ENCODE measurements at regions not wholly inside any gene's neighbourhood (a gene's known extent, or its start where the extent isn't known, plus 50 kb on each side); places are given as distances from the start of the nearest gene placed in this dataset.

DNA sequence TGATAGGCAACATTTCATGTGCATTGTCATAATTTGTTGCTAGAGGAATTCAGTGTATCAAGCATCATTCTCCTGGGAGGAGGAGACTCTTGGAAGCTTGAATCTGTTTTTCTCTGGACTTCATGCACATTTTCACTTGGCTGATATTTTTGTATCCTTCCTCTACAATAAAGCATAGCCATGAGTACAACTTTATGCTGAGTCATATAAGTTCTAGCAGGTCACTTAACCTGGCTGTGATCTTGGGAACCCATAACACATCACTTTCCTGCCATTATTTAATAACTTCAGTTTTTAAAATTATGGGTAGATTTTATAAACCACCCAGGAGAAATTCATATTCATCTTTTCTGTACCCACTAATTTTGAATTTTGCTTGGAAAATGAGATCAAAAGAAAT is 203.0 kb upstream of the CD96 start:
- Histone ChIP-seq H3K27me3 (no peaks in the 10 kb centered on the region), H3K4me3 (no peak overlapping the region), H3K27ac (no peak overlapping the region), H3K4me1 (no peaks in the 10 kb centered on the region), H3K36me3 (replicated peaks in 1 of 2; ENCODE audit: insufficient read depth in 1 of 2, low read depth in 2 of 2) (no peaks in the 10 kb centered on the region), H3K9me3 (no peaks in the 10 kb centered on the region)
- TF ChIP-seq POLR2A (IDR thresholded peaks at IDR 0.05) = no peak
- TF ChIP-seq, protein P1, sequence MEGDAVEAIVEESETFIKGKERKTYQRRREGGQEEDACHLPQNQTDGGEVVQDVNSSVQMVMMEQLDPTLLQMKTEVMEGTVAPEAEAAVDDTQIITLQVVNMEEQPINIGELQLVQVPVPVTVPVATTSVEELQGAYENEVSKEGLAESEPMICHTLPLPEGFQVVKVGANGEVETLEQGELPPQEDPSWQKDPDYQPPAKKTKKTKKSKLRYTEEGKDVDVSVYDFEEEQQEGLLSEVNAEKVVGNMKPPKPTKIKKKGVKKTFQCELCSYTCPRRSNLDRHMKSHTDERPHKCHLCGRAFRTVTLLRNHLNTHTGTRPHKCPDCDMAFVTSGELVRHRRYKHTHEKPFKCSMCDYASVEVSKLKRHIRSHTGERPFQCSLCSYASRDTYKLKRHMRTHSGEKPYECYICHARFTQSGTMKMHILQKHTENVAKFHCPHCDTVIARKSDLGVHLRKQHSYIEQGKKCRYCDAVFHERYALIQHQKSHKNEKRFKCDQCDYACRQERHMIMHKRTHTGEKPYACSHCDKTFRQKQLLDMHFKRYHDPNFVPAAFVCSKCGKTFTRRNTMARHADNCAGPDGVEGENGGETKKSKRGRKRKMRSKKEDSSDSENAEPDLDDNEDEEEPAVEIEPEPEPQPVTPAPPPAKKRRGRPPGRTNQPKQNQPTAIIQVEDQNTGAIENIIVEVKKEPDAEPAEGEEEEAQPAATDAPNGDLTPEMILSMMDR (IDR thresholded peaks at IDR 0.05) = no peak
- intact Hi-C loops (cut with DNase I) = no loop called here
- ATAC-seq (no peak), DNase-seq (no peak)

DNA sequence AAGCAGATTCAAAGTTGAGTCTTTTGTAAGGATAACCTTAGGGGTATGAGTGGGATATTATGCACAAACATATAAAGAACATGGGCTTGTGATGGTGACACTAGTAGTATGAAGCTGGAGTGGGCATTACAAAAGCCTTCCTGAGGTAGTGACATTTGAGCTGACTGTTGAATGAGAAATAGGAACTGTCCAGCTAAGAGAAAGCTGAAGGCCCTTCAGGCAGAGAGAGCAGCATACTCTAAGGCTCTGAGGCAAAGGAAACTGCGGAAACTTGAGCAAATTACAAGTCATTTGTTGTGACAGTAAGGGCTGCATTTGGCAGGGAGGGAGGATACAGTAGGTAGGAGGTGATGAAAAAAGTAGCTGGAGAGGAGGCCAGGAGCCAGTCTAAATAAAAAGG is 190.7 kb upstream of the CD96 start:
- intact Hi-C loops (cut with DNase I) = no loop called here
- H3K4me1 ChIP-seq = no peaks in the 10 kb centered on the region
- no peaks in the 10 kb centered on the region for H3K27me3 ChIP-seq
- no peak for ATAC-seq
- H3K9me3 ChIP-seq = no peaks in the 10 kb centered on the region
- no peak for DNase-seq
- no peak overlapping the region for H3K27ac ChIP-seq
- H3K36me3 ChIP-seq (replicated peaks in 1 of 2; ENCODE audit: insufficient read depth in 1 of 2, low read depth in 2 of 2) = no peaks in the 10 kb centered on the region
- H3K4me3 ChIP-seq = no peak overlapping the region
- WGBS, 2 donors = 48 to 64% methylated on average over 1 of the region's 1 CpG
- TF ChIP-seq POLR2A (IDR thresholded peaks at IDR 0.05) = no peak

DNA sequence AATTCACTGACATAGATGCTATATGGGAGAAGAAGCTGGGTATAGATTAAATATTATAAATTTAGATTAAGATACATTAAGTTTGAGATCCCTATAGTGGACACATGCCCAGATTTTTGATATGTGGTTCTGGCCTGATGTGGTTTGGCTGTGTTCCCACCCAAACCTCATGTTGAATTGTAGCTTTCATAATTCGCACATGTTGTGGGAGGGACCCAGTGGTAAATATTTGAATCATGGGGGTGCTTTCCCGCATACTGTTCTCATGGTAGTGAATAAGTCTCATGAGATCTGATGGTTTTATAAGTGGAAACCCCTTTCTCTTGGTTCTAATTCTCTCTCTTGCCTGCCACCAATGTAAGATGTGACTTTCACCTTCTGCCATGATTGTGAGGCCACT is 189.4 kb upstream of the CD96 start:
- no peak for ATAC-seq
- no peak for TF ChIP-seq POLR2A (IDR thresholded peaks at IDR 0.05)
- TF ChIP-seq, protein P1 (IDR thresholded peaks at IDR 0.05) = no peak
- WGBS, 2 donors = 65 to 70% methylated on average over 2 of the region's 2 CpGs
- no peaks in the 10 kb centered on the region for H3K4me1 ChIP-seq
- intact Hi-C loops (cut with DNase I) = no loop called here
- no peak overlapping the region for H3K4me3 ChIP-seq
- no peaks in the 10 kb centered on the region for H3K36me3 ChIP-seq (replicated peaks in 1 of 2; ENCODE audit: insufficient read depth in 1 of 2, low read depth in 2 of 2)
- H3K27ac ChIP-seq = no peak overlapping the region
- no peaks in the 10 kb centered on the region for H3K27me3 ChIP-seq
- no peak for DNase-seq
- H3K9me3 ChIP-seq = no peaks in the 10 kb centered on the region

DNA sequence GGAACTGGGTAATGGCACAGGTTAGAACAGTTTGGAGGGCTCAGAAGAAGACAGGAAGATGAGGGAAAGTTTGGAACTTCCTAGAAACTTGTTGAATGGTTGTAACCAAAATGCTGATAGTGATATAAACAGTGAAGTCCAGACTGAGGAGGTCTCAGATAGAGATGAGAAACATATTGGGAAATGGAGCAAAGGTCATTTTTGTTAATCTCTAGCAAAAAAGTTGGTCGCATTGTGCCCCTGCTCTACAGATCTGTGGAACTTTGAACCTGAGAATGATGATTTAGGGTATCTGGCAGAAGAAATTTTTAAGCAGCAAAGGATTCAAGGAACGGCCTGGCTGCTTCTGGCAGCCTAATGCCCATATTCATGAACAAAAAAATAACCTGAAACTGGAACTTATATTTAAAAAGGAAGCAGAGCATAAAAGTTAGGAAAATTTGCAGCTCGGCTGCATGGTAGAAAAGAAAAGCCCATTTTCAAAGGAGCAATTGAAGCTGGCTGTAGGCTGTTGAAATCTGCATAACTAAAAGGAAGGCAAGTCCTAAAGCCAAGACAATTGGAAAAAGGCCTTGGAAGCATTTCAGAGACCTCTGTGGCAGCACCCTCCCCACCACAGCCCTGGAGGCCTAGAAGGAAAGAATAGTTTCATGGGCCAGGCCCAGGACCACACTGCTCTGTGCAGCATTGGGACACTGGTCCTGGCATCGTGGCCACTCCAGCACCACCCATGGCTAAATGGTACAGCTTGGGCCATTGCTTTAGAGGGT is 182.6 kb upstream of the CD96 start:
- ATAC-seq = no peak

DNA sequence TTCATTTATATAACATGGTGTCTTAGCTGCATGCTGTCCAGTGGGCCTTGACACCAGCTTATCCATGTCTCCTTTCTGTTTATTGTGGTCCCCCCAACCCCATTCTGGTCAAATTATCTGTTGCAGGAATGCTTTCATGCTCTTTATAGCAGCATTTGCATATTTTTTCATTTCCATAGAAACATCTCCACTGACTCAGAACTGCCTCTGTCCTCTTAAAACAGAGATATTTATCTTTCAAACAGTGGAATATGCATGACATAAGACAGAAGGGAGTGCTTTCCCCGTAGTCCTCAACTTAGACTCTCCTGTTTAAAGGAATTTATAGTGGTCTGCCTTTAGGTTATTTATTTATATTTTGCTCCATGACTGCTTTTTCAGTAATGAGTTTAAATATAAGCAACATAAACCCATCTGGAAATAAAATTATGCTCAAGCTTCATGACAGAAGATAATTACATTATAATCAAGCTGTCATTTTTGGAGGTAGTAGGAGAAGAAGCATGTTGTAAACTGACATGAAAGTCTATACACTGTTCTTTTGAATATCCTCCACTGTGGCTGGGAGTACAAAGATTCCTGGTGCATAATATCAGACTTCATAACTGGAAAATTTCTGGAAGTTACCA is 179.5 kb upstream of the CD96 start:
- TF ChIP-seq POLR2A (IDR thresholded peaks at IDR 0.05) = no peak
- TF ChIP-seq, protein P1 (IDR thresholded peaks at IDR 0.05) = no peak
- H3K9me3 ChIP-seq = no peaks in the 10 kb centered on the region
- H3K27me3 ChIP-seq = no peaks in the 10 kb centered on the region
- ATAC-seq (no peak), DNase-seq (no peak)
- H3K27ac ChIP-seq = no peak overlapping the region
- intact Hi-C loops (cut with DNase I) = no loop called here
- no peaks in the 10 kb centered on the region for H3K4me1 ChIP-seq
- no peak overlapping the region for H3K4me3 ChIP-seq
- WGBS, 2 donors = 34 to 39% methylated on average over 1 of the region's 1 CpG
- no peaks in the 10 kb centered on the region for H3K36me3 ChIP-seq (replicated peaks in 1 of 2; ENCODE audit: insufficient read depth in 1 of 2, low read depth in 2 of 2)

More for the DNA sequence above, 182.6 kb upstream of the CD96 start:
- intact Hi-C loops (cut with DNase I) = no loop called here
- TF ChIP-seq, protein P1 (IDR thresholded peaks at IDR 0.05) = no peak
- TF ChIP-seq POLR2A (IDR thresholded peaks at IDR 0.05) = no peak
- Histone ChIP-seq H3K27me3 (no peaks in the 10 kb centered on the region), H3K9me3 (no peaks in the 10 kb centered on the region), H3K27ac (no peak overlapping the region), H3K4me1 (no peaks in the 10 kb centered on the region), H3K36me3 (replicated peaks in 1 of 2; ENCODE audit: insufficient read depth in 1 of 2, low read depth in 2 of 2) (no peaks in the 10 kb centered on the region), H3K4me3 (no peak overlapping the region)
- DNase-seq = no peak
- 62 to 64% methylated on average over 4 of the region's 4 CpGs for WGBS, 2 donors

All from body of pancreas (tissue), 4 donors.